Stomach (tissue), 8 donors: ENCODE measurements at regions not wholly inside any gene's neighbourhood (a gene's known extent, or its start where the extent isn't known, plus 50 kb on each side); places are given as distances from the start of the nearest gene placed in this dataset.

Source experiments
- DNase-seq, 2 donors: peaks; one replicate each; pipeline versions ENCODE4 v3.0.0 to v3.0.0-alpha.2; 2013 to 2019
- H3K27ac ChIP-seq, 5 donors: fragments of 200-600 bp in 4 of 5; sonication (generic) in 4 of 5; one replicate each; pipeline ENCODE4 v1.5.1; 2013 to 2019; ENCODE audit warnings: mild to moderate bottlenecking in 1 of 5, moderate library complexity in 1 of 5
- H3K27me3 ChIP-seq, 3 donors: fragments of 200-600 bp; sonication (generic); one replicate each; pipeline ENCODE4 v1.5.1; 2017 to 2019; ENCODE audit warnings: mixed run types in 1 of 3
- H3K36me3 ChIP-seq, 4 donors: fragments of 200-600 bp; sonication (generic); 1 replicate in 3 of 4; 2 replicates in 1 of 4; pipeline ENCODE4 v1.5.1; 2016 to 2019
- H3K4me1 ChIP-seq, 4 donors: fragments of 200-600 bp; sonication (generic); one replicate each; pipeline ENCODE4 v1.5.1; 2016 to 2019
- H3K4me3 ChIP-seq, 4 donors: fragments of 200-600 bp; sonication (generic) in 3 of 4; one replicate each; pipeline ENCODE4 v1.5.1; 2016 to 2019; ENCODE audit warnings: mild to moderate bottlenecking in 1 of 4
- H3K9me3 ChIP-seq, 4 donors: fragments of 200-600 bp; sonication (generic); one replicate each; pipeline ENCODE4 v1.5.1; 2016 to 2019
- EP300 ChIP-seq: sonication (generic); formaldehyde crosslinking; IDR thresholded peaks from one replicate; pipeline ENCODE4 v1.6.1; 2017; ENCODE audit warnings: antibody characterized with exemption
- POLR2A ChIP-seq, 4 donors: fragments of 450-650 bp; IDR thresholded peaks; one replicate each; pipeline ENCODE4 v1.6.1; 2016; ENCODE audit warnings: antibody characterized with exemption in 4 of 4, control low read depth in 2 of 4, mild to moderate bottlenecking in 1 of 4, moderate library complexity in 1 of 4
- POLR2AphosphoS5 ChIP-seq, 3 donors: sonication (generic); formaldehyde crosslinking; IDR thresholded peaks; one replicate each; pipeline ENCODE4 v1.6.1; 2016; ENCODE audit warnings: antibody characterized with exemption in 3 of 3
- WGBS, 5 donors: extraction: QIAGEN DNeasy Blood & Tissue Kit in 3 of 5; methylation state at CpG; one replicate each; pipeline versions ENCODE4 v1.1.5 to v1.1.7; 2013 to 2018; 5-methylcytosine and 5-hydroxymethylcytosine counted together
- intact Hi-C: fragments of 100-400 bp; cut with DNase I; formaldehyde crosslinking; loops from one replicate; pipeline ENCODE4 v1.15.1; 2023; ENCODE audit warnings: low total_unique reads
- TF ChIP-seq, protein P1 (sequence below), 7 experiments: fragments of 450-650 bp in 4 of 7; fragments of 200-600 bp in 3 of 7; sonication (generic) in 3 of 7; IDR thresholded peaks; one replicate each; pipeline ENCODE4 v1.5.1; 2016 to 2019; ENCODE audit warnings: antibody characterized with exemption in 7 of 7, control low read depth in 2 of 7, mild to moderate bottlenecking in 1 of 7
- donor health status: healthy with polysubstance abuse.
- donor health status: Bipolar disorder and iron deficiency.
- donor health status: healthy.

DNA sequence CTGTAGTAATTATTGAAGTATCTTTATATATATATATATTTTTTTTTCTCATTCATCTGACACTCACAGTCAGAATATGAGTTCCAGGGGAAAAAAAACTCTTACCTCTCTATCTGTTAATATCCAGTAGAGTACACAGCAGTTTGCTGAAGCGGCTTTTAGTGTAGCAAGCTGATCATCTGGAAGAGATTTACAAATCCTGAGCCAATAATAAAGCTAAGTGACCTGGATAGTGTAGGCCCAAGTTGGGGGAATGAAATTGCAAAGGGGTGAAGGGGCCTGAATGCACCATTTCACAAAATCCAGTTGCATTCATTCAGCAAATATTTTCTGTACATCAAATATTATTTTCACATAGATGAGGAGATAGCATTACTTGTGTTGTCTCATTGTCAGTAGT, 234.6 kb upstream of the FLRT2 start:
- H3K27me3 ChIP-seq = no peaks in the 10 kb centered on the region
- DNase-seq = no peak
- H3K4me3 ChIP-seq = no peak overlapping the region
- H3K27ac ChIP-seq = no peak overlapping the region
- H3K4me1 ChIP-seq = no peaks in the 10 kb centered on the region
- WGBS, 5 donors = 82 to 89% (median 87%) methylated on average over 1 of the region's 1 CpG
- no peak for TF ChIP-seq POLR2A (IDR thresholded peaks at IDR 0.05)
- TF ChIP-seq POLR2AphosphoS5 (IDR thresholded peaks at IDR 0.05) = no peak
- no peak for TF ChIP-seq EP300
- TF ChIP-seq, protein P1, sequence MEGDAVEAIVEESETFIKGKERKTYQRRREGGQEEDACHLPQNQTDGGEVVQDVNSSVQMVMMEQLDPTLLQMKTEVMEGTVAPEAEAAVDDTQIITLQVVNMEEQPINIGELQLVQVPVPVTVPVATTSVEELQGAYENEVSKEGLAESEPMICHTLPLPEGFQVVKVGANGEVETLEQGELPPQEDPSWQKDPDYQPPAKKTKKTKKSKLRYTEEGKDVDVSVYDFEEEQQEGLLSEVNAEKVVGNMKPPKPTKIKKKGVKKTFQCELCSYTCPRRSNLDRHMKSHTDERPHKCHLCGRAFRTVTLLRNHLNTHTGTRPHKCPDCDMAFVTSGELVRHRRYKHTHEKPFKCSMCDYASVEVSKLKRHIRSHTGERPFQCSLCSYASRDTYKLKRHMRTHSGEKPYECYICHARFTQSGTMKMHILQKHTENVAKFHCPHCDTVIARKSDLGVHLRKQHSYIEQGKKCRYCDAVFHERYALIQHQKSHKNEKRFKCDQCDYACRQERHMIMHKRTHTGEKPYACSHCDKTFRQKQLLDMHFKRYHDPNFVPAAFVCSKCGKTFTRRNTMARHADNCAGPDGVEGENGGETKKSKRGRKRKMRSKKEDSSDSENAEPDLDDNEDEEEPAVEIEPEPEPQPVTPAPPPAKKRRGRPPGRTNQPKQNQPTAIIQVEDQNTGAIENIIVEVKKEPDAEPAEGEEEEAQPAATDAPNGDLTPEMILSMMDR (IDR thresholded peaks at IDR 0.05) = no peak
- H3K36me3 ChIP-seq = no peaks in the 10 kb centered on the region
- no peaks in the 10 kb centered on the region for H3K9me3 ChIP-seq
- intact Hi-C loops = no loop called here

DNA sequence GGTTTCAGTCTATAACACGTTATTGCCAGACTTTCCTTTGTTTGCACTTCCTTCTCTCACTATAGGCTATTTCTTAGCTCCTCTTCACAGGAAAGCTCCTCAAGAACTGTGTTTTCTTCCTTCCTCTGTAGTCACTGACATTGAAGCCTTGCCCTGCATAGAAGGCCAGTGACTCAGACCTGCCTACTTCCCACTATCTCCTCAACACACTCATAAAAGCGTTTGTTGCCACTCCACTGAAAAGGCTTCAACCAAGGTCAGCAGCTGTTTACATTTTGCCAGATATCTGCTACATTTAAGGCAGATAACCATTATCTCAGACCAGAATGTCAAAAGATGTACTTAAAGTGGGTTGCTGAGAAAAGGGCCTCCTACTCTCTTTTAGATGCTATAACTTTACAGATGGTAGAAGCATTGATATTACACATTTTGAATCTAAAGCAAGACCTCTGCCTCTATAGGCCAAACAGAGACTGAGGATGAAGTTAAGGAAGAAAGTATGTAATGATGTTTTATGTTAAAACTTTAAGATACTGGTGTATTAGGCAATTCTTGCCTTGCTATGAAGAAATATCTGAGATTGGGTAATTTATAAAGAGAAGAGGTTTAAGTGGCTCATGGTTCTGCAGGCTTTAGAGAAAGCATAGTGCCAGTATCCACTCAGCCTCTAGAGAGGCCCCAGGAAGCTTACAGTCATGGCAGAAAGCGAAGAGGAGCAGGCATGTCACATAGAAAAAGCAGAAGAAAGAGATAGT, 233.3 kb upstream of the FLRT2 start:
- Histone ChIP-seq H3K27ac (no peak overlapping the region), H3K4me1 (no peaks in the 10 kb centered on the region), H3K4me3 (no peak overlapping the region), H3K36me3 (no peaks in the 10 kb centered on the region), H3K9me3 (no peaks in the 10 kb centered on the region), H3K27me3 (no peaks in the 10 kb centered on the region)
- peak in 1 of 2 donors; percentile 31 for DNase-seq
- WGBS, 5 donors = 44 to 59% (median 58%) methylated on average over 3 of the region's 3 CpGs
- TF ChIP-seq EP300 (no peak), POLR2AphosphoS5 (IDR thresholded peaks at IDR 0.05) (no peak), POLR2A (IDR thresholded peaks at IDR 0.05) (no peak)
- TF ChIP-seq, protein P1 (IDR thresholded peaks at IDR 0.05) = no peak
- intact Hi-C loops = no loop called here

DNA sequence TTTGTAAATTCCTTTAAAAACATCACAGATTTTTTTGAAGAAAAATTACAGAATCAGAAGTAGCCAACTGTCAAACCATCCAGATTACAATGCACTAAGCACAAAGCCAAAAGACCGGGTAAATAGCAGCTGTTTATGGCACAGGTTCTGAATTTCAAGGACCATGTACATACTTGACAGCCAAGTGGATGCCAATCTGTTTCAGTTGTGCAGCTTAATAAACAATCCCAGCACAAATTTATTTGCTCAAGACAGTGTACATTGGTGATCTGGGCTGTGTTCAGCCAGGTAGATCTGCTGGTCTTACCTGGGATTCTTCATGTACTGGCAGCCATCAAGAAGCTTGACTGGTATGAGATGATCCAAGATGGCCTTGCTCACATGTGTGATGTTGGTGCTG, 229.8 kb upstream of the FLRT2 start:
- no peaks in the 10 kb centered on the region for H3K36me3 ChIP-seq
- intact Hi-C loops = no loop called here
- 56 to 100% (median 73%) methylated on average over 1 of the region's 1 CpG for WGBS, 5 donors
- no peak for TF ChIP-seq POLR2A (IDR thresholded peaks at IDR 0.05)
- TF ChIP-seq, protein P1 (IDR thresholded peaks at IDR 0.05) = no peak
- H3K27me3 ChIP-seq = no peaks in the 10 kb centered on the region
- H3K4me1 ChIP-seq = no peaks in the 10 kb centered on the region
- no peak overlapping the region for H3K4me3 ChIP-seq
- H3K27ac ChIP-seq = no peak overlapping the region
- DNase-seq = no peak
- no peaks in the 10 kb centered on the region for H3K9me3 ChIP-seq

DNA sequence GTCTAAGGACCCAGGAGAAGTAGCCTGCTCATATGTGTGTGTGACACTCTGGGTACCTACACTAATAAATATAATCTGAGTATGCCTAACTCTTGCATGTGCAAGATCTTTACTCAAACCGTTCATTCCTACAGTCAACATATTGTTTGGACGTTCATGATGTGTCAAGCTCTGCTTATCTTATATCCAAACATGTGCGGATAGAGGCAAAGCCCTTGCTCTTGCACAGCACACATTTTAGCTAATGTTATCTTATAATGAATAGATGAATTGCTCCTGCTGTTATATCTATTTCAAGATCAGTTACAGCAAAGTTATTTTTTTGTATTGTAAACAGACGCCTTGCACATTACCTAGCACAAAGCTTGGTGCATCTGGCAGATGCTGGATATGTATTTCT, 228.4 kb upstream of the FLRT2 start:
- 30 to 51% (median 44%) methylated on average over 4 of the region's 4 CpGs for WGBS, 5 donors

More for the DNA sequence above, 228.4 kb upstream of the FLRT2 start:
- TF ChIP-seq, protein P1 (IDR thresholded peaks at IDR 0.05) = no peak
- TF ChIP-seq EP300 (no peak), POLR2AphosphoS5 (IDR thresholded peaks at IDR 0.05) (no peak), POLR2A (IDR thresholded peaks at IDR 0.05) (no peak)
- H3K27me3 ChIP-seq = no peaks in the 10 kb centered on the region
- intact Hi-C loops = no loop called here
- H3K4me3 ChIP-seq = no peak overlapping the region
- no peak overlapping the region for H3K27ac ChIP-seq
- H3K4me1 ChIP-seq = no peaks in the 10 kb centered on the region
- no peaks in the 10 kb centered on the region for H3K9me3 ChIP-seq
- H3K36me3 ChIP-seq = no peaks in the 10 kb centered on the region
- no peak for DNase-seq
